ENCODE measurements at regions not wholly inside any gene's neighbourhood (a gene's known extent, or its start where the extent isn't known, plus 50 kb on each side); places are given as distances from the start of the nearest gene placed in this dataset.

DNA sequence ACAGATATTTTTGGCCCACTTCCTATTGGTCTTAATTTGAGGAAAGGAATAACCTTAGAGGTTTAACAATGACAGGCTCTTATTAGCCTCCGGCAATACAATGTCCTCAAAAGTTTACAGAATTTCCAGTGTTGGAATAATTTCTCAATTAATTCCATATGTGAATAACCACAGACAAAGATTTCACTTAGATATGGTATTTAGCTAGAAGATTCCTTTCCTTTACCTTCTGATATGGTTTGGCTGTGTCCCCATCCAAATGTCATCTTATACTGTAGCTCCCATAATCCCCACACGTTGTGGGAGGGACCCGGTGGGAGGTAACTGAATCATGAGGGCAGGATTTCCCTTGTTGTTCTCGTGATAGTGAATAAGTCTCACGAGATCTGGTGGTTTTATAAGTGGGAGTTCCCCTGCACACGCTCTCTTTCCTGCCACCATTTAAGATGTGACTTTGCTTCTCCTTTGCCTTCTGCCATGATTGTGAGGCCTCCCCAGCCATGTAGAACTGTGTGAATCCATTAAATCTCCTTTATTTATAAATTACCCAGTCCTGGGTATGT, 54.9 kb upstream of the RGS7 start:
- no peak overlapping the region for H3K27ac ChIP-seq (ENCODE audit: low read length)

DNA sequence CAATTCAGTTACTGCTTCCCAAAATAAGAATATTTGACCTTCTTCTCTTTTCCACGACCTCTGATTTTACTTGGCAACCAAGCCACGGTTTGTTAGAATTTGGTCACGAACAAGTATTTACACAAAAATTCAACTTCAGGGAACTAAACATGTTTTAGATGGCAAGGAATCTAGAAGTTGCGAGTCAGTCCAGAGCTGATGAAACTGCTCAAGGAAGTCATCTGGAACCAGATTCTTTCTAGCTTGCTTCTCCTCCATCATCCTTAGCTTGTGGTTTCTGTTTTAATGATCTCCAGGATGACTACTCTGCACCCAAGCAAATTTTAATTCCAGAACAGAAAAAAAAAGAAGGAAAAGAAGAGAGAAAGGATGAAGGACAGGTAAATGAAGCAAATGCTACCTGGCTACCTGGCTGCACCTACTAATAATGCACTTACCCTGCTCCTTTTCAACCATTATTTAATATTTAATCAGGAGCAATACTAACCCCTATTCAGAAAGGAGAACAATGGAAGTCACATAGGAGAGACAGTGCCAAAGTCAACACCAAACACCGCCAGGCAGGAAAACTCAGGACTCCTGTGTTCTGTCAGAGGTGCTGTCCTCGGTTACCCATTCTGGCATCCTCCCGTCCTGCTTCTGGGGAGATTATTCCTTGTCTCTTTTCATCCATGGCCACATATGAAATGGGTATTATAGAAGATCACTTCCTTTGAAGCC, 54.2 kb upstream of the RGS7 start:
- Histone ChIP-seq H3K9me2 (replicated peaks; ENCODE audit: insufficient read depth, low read length) (no peaks in the 10 kb centered on the region), H3K4me3 (ENCODE audit: low read length) (no peak overlapping the region), H3K9ac (ENCODE audit: low read length) (no peak overlapping the region), H3K4me1 (ENCODE audit: low read length) (no peaks in the 10 kb centered on the region), H3K79me2 (ENCODE audit: low read length) (no peaks in the 10 kb centered on the region), H3K4me2 (ENCODE audit: low read depth, low read length, poor library complexity, severe bottlenecking) (no peak overlapping the region), H2AFZ (ENCODE audit: low read length) (no peak overlapping the region), H3K9me3 (ENCODE audit: low read length) (no peaks in the 10 kb centered on the region), H4K20me1 (ENCODE audit: insufficient read depth, low read depth, low read length) (no peaks in the 10 kb centered on the region), H3K27ac (ENCODE audit: low read length) (no peak overlapping the region), H3K27me3 (ENCODE audit: low read length) (no peaks in the 10 kb centered on the region), H3K36me3 (ENCODE audit: insufficient read depth, low read length) (no peaks in the 10 kb centered on the region)
- DNase-seq, result no peak

More for the DNA sequence above, 54.9 kb upstream of the RGS7 start:
- H3K4me1 ChIP-seq (ENCODE audit: low read length), result no peaks in the 10 kb centered on the region
- H4K20me1 ChIP-seq (ENCODE audit: insufficient read depth, low read depth, low read length), result no peaks in the 10 kb centered on the region
- no peak overlapping the region for H3K4me2 ChIP-seq (ENCODE audit: low read depth, low read length, poor library complexity, severe bottlenecking)
- H3K36me3 ChIP-seq (ENCODE audit: insufficient read depth, low read length), result no peaks in the 10 kb centered on the region
- H3K9me3 ChIP-seq (ENCODE audit: low read length), result no peaks in the 10 kb centered on the region
- H3K79me2 ChIP-seq (ENCODE audit: low read length), result no peaks in the 10 kb centered on the region
- no peak overlapping the region for H3K9ac ChIP-seq (ENCODE audit: low read length)
- DNase-seq, result no peak
- no peaks in the 10 kb centered on the region for H3K9me2 ChIP-seq (replicated peaks; ENCODE audit: insufficient read depth, low read length)
- H3K27me3 ChIP-seq (ENCODE audit: low read length), result no peaks in the 10 kb centered on the region
- H2AFZ ChIP-seq (ENCODE audit: low read length), result no peak overlapping the region
- H3K4me3 ChIP-seq (ENCODE audit: low read length), result no peak overlapping the region

DNA sequence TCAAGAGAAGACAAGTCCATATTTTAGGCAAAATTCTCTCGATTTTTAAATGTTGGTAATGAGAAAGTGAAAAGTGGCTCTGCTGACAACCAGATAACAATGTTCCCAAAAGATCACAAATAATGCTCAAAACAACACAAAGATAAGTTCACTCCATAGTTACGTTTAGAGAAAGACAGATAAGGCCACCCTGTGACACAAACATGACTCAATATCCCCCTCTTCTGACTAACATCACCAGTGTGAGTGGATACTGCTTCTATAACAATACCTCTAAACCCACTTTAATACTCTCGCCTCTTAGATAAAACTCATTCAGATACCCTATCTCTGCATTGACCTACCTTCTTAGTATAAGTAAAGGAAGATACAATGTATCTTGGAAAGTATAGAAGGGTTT, 51.2 kb upstream of the RGS7 start:
- Histone ChIP-seq H3K36me3 (ENCODE audit: insufficient read depth, low read length) (no peaks in the 10 kb centered on the region), H4K20me1 (ENCODE audit: insufficient read depth, low read depth, low read length) (no peaks in the 10 kb centered on the region), H3K27me3 (ENCODE audit: low read length) (no peaks in the 10 kb centered on the region; the same call in 1 of the 2 replicates), H3K4me1 (ENCODE audit: low read length) (no peaks in the 10 kb centered on the region), H3K9me2 (replicated peaks; ENCODE audit: insufficient read depth, low read length) (no peaks in the 10 kb centered on the region), H3K9ac (ENCODE audit: low read length) (no peak overlapping the region), H3K4me3 (ENCODE audit: low read length) (no peak overlapping the region), H3K4me2 (ENCODE audit: low read depth, low read length, poor library complexity, severe bottlenecking) (no peak overlapping the region), H2AFZ (ENCODE audit: low read length) (no peak overlapping the region), H3K27ac (ENCODE audit: low read length) (no peak overlapping the region), H3K9me3 (ENCODE audit: low read length) (no peaks in the 10 kb centered on the region), H3K79me2 (ENCODE audit: low read length) (no peaks in the 10 kb centered on the region)
- DNase-seq, result no peak

Measured in Karpas-422 (cell line).